ENCODE measurements at regions not wholly inside any gene's neighbourhood (a gene's known extent, or its start where the extent isn't known, plus 50 kb on each side); places are given as distances from the start of the nearest gene placed in this dataset.

GRCh38 chr3:64861684-64862083 lies 173.9 kb upstream of the ADAMTS9 start:
- intact Hi-C loops (cut with micrococcal nuclease) = no loop called here
- no peaks in the 10 kb centered on the region for H3K27me3 Mint-ChIP-seq
- TF ChIP-seq, protein P1, sequence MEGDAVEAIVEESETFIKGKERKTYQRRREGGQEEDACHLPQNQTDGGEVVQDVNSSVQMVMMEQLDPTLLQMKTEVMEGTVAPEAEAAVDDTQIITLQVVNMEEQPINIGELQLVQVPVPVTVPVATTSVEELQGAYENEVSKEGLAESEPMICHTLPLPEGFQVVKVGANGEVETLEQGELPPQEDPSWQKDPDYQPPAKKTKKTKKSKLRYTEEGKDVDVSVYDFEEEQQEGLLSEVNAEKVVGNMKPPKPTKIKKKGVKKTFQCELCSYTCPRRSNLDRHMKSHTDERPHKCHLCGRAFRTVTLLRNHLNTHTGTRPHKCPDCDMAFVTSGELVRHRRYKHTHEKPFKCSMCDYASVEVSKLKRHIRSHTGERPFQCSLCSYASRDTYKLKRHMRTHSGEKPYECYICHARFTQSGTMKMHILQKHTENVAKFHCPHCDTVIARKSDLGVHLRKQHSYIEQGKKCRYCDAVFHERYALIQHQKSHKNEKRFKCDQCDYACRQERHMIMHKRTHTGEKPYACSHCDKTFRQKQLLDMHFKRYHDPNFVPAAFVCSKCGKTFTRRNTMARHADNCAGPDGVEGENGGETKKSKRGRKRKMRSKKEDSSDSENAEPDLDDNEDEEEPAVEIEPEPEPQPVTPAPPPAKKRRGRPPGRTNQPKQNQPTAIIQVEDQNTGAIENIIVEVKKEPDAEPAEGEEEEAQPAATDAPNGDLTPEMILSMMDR (IDR thresholded peaks at IDR 0.05) = no peak
- no peak for DNase-seq
- ATAC-seq (ENCODE audit: low read depth) = no peak
- H3K4me1 Mint-ChIP-seq = no peaks in the 10 kb centered on the region
- H3K36me3 Mint-ChIP-seq (ENCODE audit: low read depth) = no peaks in the 10 kb centered on the region
- ChIA-PET POLR2A (no interaction called here), CTCF (no interaction called here)
- peaks cover 2% of the 10 kb centered on the region for H3K9me3 Mint-ChIP-seq
- H3K27ac Mint-ChIP-seq = no peak overlapping the region
- H3K4me3 Mint-ChIP-seq = no peak overlapping the region

DNA sequence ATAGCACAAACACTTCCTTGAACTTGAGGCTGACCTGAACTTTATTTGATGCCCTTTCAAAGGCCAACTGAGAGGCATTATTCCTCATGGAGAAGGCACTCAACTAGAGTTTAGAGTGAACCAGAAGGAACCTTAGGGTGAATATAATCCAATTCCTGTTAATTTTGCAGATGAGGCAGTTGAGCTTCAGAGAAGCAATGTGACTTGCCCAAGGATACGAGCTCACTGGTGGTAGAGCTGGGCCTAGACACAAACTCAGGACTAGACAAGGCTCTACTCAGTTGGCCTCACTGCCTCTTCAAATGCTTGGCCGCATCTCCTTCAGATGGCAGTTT lies 172.7 kb upstream of the ADAMTS9 start:
- Mint-ChIP-seq H3K27me3 (no peaks in the 10 kb centered on the region), H3K4me1 (no peaks in the 10 kb centered on the region), H3K27ac (no peak overlapping the region), H3K4me3 (no peak overlapping the region), H3K36me3 (ENCODE audit: low read depth) (no peaks in the 10 kb centered on the region), H3K9me3 (peaks cover 2% of the 10 kb centered on the region)
- ATAC-seq (ENCODE audit: low read depth) (no peak), DNase-seq (no peak)
- TF ChIP-seq, protein P1 (IDR thresholded peaks at IDR 0.05) = no peak
- ChIA-PET POLR2A (no interaction called here), CTCF (no interaction called here)
- intact Hi-C loops (cut with micrococcal nuclease) = no loop called here

- Mint-ChIP-seq H3K4me3 (no peak overlapping the region), H3K27ac (no peak overlapping the region), H3K4me1 (no peaks in the 10 kb centered on the region), H3K9me3 (peaks cover 2% of the 10 kb centered on the region), H3K27me3 (no peaks in the 10 kb centered on the region), H3K36me3 (ENCODE audit: low read depth) (no peaks in the 10 kb centered on the region)
- TF ChIP-seq, protein P1 (IDR thresholded peaks at IDR 0.05) = no peak
- ChIA-PET CTCF (no interaction called here), POLR2A (no interaction called here)
- intact Hi-C loops (cut with micrococcal nuclease) = no loop called here
- ATAC-seq (ENCODE audit: low read depth) (no peak), DNase-seq (no peak)
Measured at GRCh38 chr3:64859625-64860535, 172.1 kb upstream of the ADAMTS9 start.

GRCh38 chr3:64856977-64857516 lies 169.2 kb upstream of the ADAMTS9 start:
- Mint-ChIP-seq H3K4me3 (no peak overlapping the region), H3K27me3 (no peaks in the 10 kb centered on the region), H3K4me1 (no peaks in the 10 kb centered on the region), H3K36me3 (ENCODE audit: low read depth) (no peaks in the 10 kb centered on the region), H3K9me3 (no peaks in the 10 kb centered on the region), H3K27ac (no peak overlapping the region)
- POLR2A ChIA-PET = no interaction called here
- CTCF ChIA-PET = no interaction called here
- intact Hi-C loops (cut with micrococcal nuclease) = no loop called here
- TF ChIP-seq, protein P1 (IDR thresholded peaks at IDR 0.05) = no peak
- DNase-seq = no peak
- no peak for ATAC-seq (ENCODE audit: low read depth)

GRCh38 chr3:64856106-64856505 lies 168.3 kb upstream of the ADAMTS9 start:
- TF ChIP-seq, protein P1 (IDR thresholded peaks at IDR 0.05) = no peak
- Mint-ChIP-seq H3K4me3 (no peak overlapping the region), H3K36me3 (ENCODE audit: low read depth) (no peaks in the 10 kb centered on the region), H3K4me1 (no peaks in the 10 kb centered on the region), H3K27me3 (no peaks in the 10 kb centered on the region), H3K9me3 (no peaks in the 10 kb centered on the region), H3K27ac (no peak overlapping the region)
- ChIA-PET CTCF (no interaction called here), POLR2A (no interaction called here)
- intact Hi-C loops (cut with micrococcal nuclease) = no loop called here
- ATAC-seq (ENCODE audit: low read depth) (no peak), DNase-seq (no peak)
